ENCODE measurements at regions not wholly inside any gene's neighbourhood (a gene's known extent, or its start where the extent isn't known, plus 50 kb on each side); places are given as distances from the start of the nearest gene placed in this dataset.

DNA sequence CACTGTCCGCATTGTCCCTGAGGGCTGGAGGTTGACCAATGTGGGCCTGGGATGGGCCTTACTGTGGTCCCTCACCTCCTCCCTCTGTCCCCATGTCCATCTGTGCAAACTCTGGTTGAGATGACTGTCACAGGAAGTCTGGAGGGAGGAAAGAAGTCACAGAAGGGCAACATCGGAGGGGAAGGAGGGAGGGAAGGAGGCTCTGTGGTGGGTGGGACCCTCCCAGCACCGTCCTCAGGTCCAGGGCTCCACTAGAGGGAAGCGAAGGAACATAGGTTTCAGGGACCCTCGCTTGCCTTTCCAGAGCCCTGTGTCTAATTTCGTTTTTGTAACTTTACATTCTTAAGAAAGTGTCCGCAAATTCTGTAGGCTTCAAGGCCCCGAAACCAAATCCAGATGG is 111.3 kb upstream of the SLC44A3 start:
- no peak overlapping the region for H3K9ac ChIP-seq (ENCODE audit: low read depth in 1 of 2, low read length in 2 of 2)
- no peaks in the 10 kb centered on the region for H3K27me3 ChIP-seq (ENCODE audit: control insufficient read depth in 1 of 2, insufficient read depth in 2 of 2, low read length in 2 of 2)
- no peaks in the 10 kb centered on the region for H3K9me3 ChIP-seq (ENCODE audit: control insufficient read depth in 1 of 2, low read length in 2 of 2)
- H3K36me3 ChIP-seq (ENCODE audit: control insufficient read depth in 1 of 2, insufficient read depth in 2 of 2, low read length in 2 of 2): no peaks in the 10 kb centered on the region
- no peak overlapping the region for H3K4me3 ChIP-seq (ENCODE audit: low read depth in 1 of 2, low read length in 2 of 2)
- H3K27ac ChIP-seq (ENCODE audit: low read depth, low read length): no peak overlapping the region
- peaks cover 0 to 15% of the 10 kb centered on the region in 2 donors for H3K4me1 ChIP-seq (ENCODE audit: control insufficient read depth in 1 of 2, insufficient read depth in 2 of 2, low read length in 2 of 2)

DNA sequence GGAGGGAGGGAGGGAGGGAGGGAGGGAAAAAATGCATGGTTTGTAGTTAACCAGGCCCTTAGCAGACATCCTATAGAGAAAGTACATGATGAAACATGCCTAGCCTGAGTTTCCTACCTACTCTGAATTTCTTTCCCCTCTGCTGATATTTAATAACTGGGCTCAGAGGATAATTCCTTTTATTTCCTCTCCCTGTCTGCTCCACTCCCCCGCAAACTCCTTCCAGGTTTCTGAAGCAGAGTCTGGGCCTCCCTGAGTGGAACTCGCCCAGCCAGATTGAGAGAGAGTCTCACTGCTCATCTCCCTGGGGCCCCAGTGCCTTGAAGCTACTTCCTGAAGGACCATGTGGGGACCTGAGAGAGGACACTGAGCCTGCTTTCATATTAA is 111.9 kb upstream of the SLC44A3 start:
- Histone ChIP-seq H3K4me3 (ENCODE audit: low read depth in 1 of 2, low read length in 2 of 2) (no peak overlapping the region), H3K36me3 (ENCODE audit: control insufficient read depth in 1 of 2, insufficient read depth in 2 of 2, low read length in 2 of 2) (no peaks in the 10 kb centered on the region), H3K27ac (ENCODE audit: low read depth, low read length) (no peak overlapping the region), H3K9ac (ENCODE audit: low read depth in 1 of 2, low read length in 2 of 2) (no peak overlapping the region), H3K4me1 (ENCODE audit: control insufficient read depth in 1 of 2, insufficient read depth in 2 of 2, low read length in 2 of 2) (peaks cover 0 to 10% of the 10 kb centered on the region in 2 donors), H3K9me3 (ENCODE audit: control insufficient read depth in 1 of 2, low read length in 2 of 2) (no peaks in the 10 kb centered on the region), H3K27me3 (ENCODE audit: control insufficient read depth in 1 of 2, insufficient read depth in 2 of 2, low read length in 2 of 2) (no peaks in the 10 kb centered on the region)

DNA sequence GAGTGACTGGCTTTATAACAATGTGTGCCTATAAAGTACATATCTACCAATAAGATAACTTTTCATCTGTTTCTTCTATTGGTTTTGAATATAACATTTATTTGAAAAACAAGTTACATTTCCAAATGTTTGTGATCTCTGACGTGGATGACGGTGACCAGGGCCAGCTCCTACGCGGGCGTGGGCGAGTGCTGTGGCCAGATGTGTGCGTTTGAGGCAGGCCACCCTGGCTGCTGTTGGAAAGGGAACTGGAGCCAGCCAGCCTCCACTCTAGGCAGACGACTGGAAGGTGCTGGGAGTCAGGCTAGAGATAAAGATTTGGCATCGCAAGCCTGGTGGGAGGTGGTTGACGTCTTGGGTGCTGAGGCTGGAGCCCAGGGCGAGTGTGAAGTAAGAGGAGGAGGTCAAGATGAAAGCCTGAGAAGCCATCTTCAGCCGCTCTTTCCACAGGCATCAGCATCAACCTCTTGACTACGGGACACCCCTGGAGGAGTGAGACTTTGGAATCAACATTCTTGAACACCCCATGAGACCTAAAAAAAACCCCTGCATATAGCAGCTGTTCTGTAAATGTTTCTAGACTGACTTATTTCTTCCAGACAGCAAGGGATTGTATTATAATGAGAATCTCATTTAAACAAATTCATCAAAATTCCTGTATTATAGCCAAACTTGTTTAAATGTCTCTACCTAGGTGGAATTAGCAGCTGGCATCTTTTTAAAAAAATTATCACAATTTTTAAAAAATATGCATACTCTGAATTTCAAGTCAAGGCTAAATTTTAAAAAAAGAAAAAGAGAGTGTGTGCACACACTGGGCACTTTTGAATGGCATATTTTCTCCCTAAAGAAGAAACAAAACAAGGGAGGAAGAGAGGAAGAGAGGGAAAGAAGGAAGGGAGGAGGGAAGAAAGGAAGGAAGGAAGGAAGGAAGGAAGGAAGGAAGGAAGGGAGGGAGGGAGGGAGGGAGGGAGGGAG is 112.5 kb upstream of the SLC44A3 start:
- H3K27me3 ChIP-seq (ENCODE audit: control insufficient read depth in 1 of 2, insufficient read depth in 2 of 2, low read length in 2 of 2): no peaks in the 10 kb centered on the region
- no peak overlapping the region for H3K9ac ChIP-seq (ENCODE audit: low read depth in 1 of 2, low read length in 2 of 2)
- H3K27ac ChIP-seq (ENCODE audit: low read depth, low read length): no peak overlapping the region
- H3K36me3 ChIP-seq (ENCODE audit: control insufficient read depth in 1 of 2, insufficient read depth in 2 of 2, low read length in 2 of 2): no peaks in the 10 kb centered on the region
- H3K9me3 ChIP-seq (ENCODE audit: control insufficient read depth in 1 of 2, low read length in 2 of 2): no peaks in the 10 kb centered on the region
- peaks cover 0 to 8% of the 10 kb centered on the region in 2 donors for H3K4me1 ChIP-seq (ENCODE audit: control insufficient read depth in 1 of 2, insufficient read depth in 2 of 2, low read length in 2 of 2)
- H3K4me3 ChIP-seq (ENCODE audit: low read depth in 1 of 2, low read length in 2 of 2): no peak overlapping the region

DNA sequence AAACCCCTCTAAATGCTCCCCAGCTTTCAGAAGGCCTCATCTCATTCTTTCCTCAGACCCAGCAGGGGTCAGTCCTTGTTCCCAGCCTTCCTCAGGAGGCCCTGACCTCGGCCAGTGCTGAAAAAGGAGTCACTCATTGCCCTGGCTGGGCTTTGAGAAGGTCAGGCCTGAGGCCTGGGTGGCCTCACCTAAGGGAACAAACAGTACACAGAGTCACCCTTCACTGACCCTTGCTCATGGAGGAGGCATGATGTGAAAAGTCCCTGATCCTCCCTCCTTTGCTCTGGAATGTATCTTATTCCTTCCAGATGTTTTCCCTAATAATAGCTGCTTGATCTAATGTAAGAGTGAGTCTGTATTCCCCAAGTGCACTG is 117.7 kb upstream of the SLC44A3 start:
- no peaks in the 10 kb centered on the region for H3K27me3 ChIP-seq (ENCODE audit: control insufficient read depth in 1 of 2, insufficient read depth in 2 of 2, low read length in 2 of 2)
- no peak overlapping the region for H3K27ac ChIP-seq (ENCODE audit: low read depth, low read length)
- no peaks in the 10 kb centered on the region for H3K36me3 ChIP-seq (ENCODE audit: control insufficient read depth in 1 of 2, insufficient read depth in 2 of 2, low read length in 2 of 2)
- no peak overlapping the region for H3K4me3 ChIP-seq (ENCODE audit: low read depth in 1 of 2, low read length in 2 of 2)
- H3K4me1 ChIP-seq (ENCODE audit: control insufficient read depth in 1 of 2, insufficient read depth in 2 of 2, low read length in 2 of 2): peaks cover 0 to 29% of the 10 kb centered on the region in 2 donors
- H3K9me3 ChIP-seq (ENCODE audit: control insufficient read depth in 1 of 2, low read length in 2 of 2): no peaks in the 10 kb centered on the region
- H3K9ac ChIP-seq (ENCODE audit: low read depth in 1 of 2, low read length in 2 of 2): peak overlapping the region in 1 of 2 donors; percentile 13

DNA sequence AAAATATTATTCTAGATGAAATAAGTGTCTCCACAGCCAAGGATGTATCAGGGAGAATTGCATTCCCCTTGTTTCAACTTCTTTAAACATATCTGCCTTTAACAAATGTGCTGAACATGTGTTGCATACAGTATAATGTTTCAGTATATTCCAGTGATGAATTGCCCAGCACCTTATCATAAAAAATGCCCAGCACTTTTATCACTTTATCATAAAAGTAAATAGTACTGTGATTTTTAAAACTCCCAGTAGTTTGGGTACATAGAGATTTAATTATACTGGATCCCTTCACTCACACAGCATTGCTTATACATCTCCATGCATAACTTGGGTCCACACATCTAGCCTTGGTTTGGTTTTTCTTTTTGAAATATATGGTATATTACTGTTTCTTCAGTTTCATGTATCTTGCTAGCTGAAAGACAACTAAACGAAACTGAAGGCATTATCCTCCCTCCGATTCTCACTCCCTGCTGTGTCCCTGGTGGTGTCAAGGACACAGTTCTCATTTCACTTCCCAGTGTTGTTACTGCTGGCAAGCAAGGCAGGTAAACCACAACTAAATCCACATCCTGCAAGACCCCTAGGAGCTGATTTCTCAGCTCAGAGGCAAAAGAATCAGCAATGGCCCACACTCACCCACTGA is 118.2 kb upstream of the SLC44A3 start:
- H3K27me3 ChIP-seq (ENCODE audit: control insufficient read depth in 1 of 2, insufficient read depth in 2 of 2, low read length in 2 of 2): no peaks in the 10 kb centered on the region
- H3K4me1 ChIP-seq (ENCODE audit: control insufficient read depth in 1 of 2, insufficient read depth in 2 of 2, low read length in 2 of 2): peaks cover 0 to 29% of the 10 kb centered on the region in 2 donors
- no peak overlapping the region for H3K27ac ChIP-seq (ENCODE audit: low read depth, low read length)

GRCh38 chr1:94698759-94699502 is 121.2 kb upstream of the SLC44A3 start:
- Histone ChIP-seq H3K27ac (ENCODE audit: low read depth, low read length) (no peak overlapping the region), H3K9ac (ENCODE audit: low read depth in 1 of 2, low read length in 2 of 2) (no peak overlapping the region)

More for the DNA sequence above, 118.2 kb upstream of the SLC44A3 start:
- Histone ChIP-seq H3K9ac (ENCODE audit: low read depth in 1 of 2, low read length in 2 of 2) (peak overlapping the region in 1 of 2 donors; percentile 13), H3K9me3 (ENCODE audit: control insufficient read depth in 1 of 2, low read length in 2 of 2) (no peaks in the 10 kb centered on the region), H3K36me3 (ENCODE audit: control insufficient read depth in 1 of 2, insufficient read depth in 2 of 2, low read length in 2 of 2) (no peaks in the 10 kb centered on the region), H3K4me3 (ENCODE audit: low read depth in 1 of 2, low read length in 2 of 2) (no peak overlapping the region)

GRCh38 chr1:94698356-94698755 is 121.8 kb upstream of the SLC44A3 start:
- H3K36me3 ChIP-seq (ENCODE audit: control insufficient read depth in 1 of 2, insufficient read depth in 2 of 2, low read length in 2 of 2): no peaks in the 10 kb centered on the region
- no peak overlapping the region for H3K9ac ChIP-seq (ENCODE audit: low read depth in 1 of 2, low read length in 2 of 2)
- H3K27me3 ChIP-seq (ENCODE audit: control insufficient read depth in 1 of 2, insufficient read depth in 2 of 2, low read length in 2 of 2): no peaks in the 10 kb centered on the region
- H3K27ac ChIP-seq (ENCODE audit: low read depth, low read length): no peak overlapping the region
- H3K9me3 ChIP-seq (ENCODE audit: control insufficient read depth in 1 of 2, low read length in 2 of 2): no peaks in the 10 kb centered on the region
- H3K4me3 ChIP-seq (ENCODE audit: low read depth in 1 of 2, low read length in 2 of 2): no peak overlapping the region
- H3K4me1 ChIP-seq (ENCODE audit: control insufficient read depth in 1 of 2, insufficient read depth in 2 of 2, low read length in 2 of 2): peaks cover 0 to 22% of the 10 kb centered on the region in 2 donors

More at GRCh38 chr1:94698759-94699502, 121.2 kb upstream of the SLC44A3 start:
- Histone ChIP-seq H3K36me3 (ENCODE audit: control insufficient read depth in 1 of 2, insufficient read depth in 2 of 2, low read length in 2 of 2) (no peaks in the 10 kb centered on the region), H3K27me3 (ENCODE audit: control insufficient read depth in 1 of 2, insufficient read depth in 2 of 2, low read length in 2 of 2) (no peaks in the 10 kb centered on the region), H3K9me3 (ENCODE audit: control insufficient read depth in 1 of 2, low read length in 2 of 2) (no peaks in the 10 kb centered on the region), H3K4me1 (ENCODE audit: control insufficient read depth in 1 of 2, insufficient read depth in 2 of 2, low read length in 2 of 2) (peaks cover 0 to 22% of the 10 kb centered on the region in 2 donors), H3K4me3 (ENCODE audit: low read depth in 1 of 2, low read length in 2 of 2) (no peak overlapping the region)

GRCh38 chr1:94697839-94698238 is 122.3 kb upstream of the SLC44A3 start:
- H3K27ac ChIP-seq (ENCODE audit: low read depth, low read length): no peak overlapping the region
- peaks cover 0 to 22% of the 10 kb centered on the region in 2 donors for H3K4me1 ChIP-seq (ENCODE audit: control insufficient read depth in 1 of 2, insufficient read depth in 2 of 2, low read length in 2 of 2)
- H3K27me3 ChIP-seq (ENCODE audit: control insufficient read depth in 1 of 2, insufficient read depth in 2 of 2, low read length in 2 of 2): no peaks in the 10 kb centered on the region
- no peaks in the 10 kb centered on the region for H3K36me3 ChIP-seq (ENCODE audit: control insufficient read depth in 1 of 2, insufficient read depth in 2 of 2, low read length in 2 of 2)
- no peak overlapping the region for H3K4me3 ChIP-seq (ENCODE audit: low read depth in 1 of 2, low read length in 2 of 2)
- H3K9ac ChIP-seq (ENCODE audit: low read depth in 1 of 2, low read length in 2 of 2): no peak overlapping the region
- H3K9me3 ChIP-seq (ENCODE audit: control insufficient read depth in 1 of 2, low read length in 2 of 2): no peaks in the 10 kb centered on the region

GRCh38 chr1:94694226-94694915 is 125.8 kb upstream of the SLC44A3 start:
- H3K27ac ChIP-seq (ENCODE audit: low read depth, low read length): no peak overlapping the region
- H3K4me1 ChIP-seq (ENCODE audit: control insufficient read depth in 1 of 2, insufficient read depth in 2 of 2, low read length in 2 of 2): peaks cover 0 to 15% of the 10 kb centered on the region in 2 donors
- peaks cover 3 to 4% of the 10 kb centered on the region in 2 donors for H3K9me3 ChIP-seq (ENCODE audit: control insufficient read depth in 1 of 2, low read length in 2 of 2)
- no peaks in the 10 kb centered on the region for H3K27me3 ChIP-seq (ENCODE audit: control insufficient read depth in 1 of 2, insufficient read depth in 2 of 2, low read length in 2 of 2)
- H3K4me3 ChIP-seq (ENCODE audit: low read depth in 1 of 2, low read length in 2 of 2): no peak overlapping the region
- H3K9ac ChIP-seq (ENCODE audit: low read depth in 1 of 2, low read length in 2 of 2): no peak overlapping the region
- H3K36me3 ChIP-seq (ENCODE audit: control insufficient read depth in 1 of 2, insufficient read depth in 2 of 2, low read length in 2 of 2): no peaks in the 10 kb centered on the region

All from duodenal mucosa (tissue), 2 donors.